Activated CD4-positive, alpha-beta T cell treated with anti-CD3 and anti-CD28 coated beads, Interleukin-2, amount 10 ng/mL, durations not matched to agents 24 days and 14 days (primary cell): ENCODE measurements at regions not wholly inside any gene's neighbourhood (a gene's known extent, or its start where the extent isn't known, plus 50 kb on each side); places are given as distances from the start of the nearest gene placed in this dataset.

ENCODE experiments used
- DNase-seq: peaks from one replicate; pipeline ENCODE4 v3.0.0; 2022
- H3K27ac Mint-ChIP-seq: one replicate; pipeline ENCODE4 v1.8.0; 2022; ENCODE audit warnings: mild to moderate bottlenecking, mixed read lengths
- H3K27me3 Mint-ChIP-seq: one replicate; pipeline ENCODE4 v1.8.0; 2022; ENCODE audit warnings: mixed read lengths
- H3K36me3 Mint-ChIP-seq: one replicate; pipeline ENCODE4 v1.8.0; 2022; ENCODE audit warnings: low read depth, mild to moderate bottlenecking, mixed read lengths
- H3K4me1 Mint-ChIP-seq: one replicate; pipeline ENCODE4 v1.8.0; 2021; ENCODE audit warnings: mixed read lengths
- H3K4me3 Mint-ChIP-seq: one replicate; pipeline ENCODE4 v1.8.0; 2022; ENCODE audit warnings: mild to moderate bottlenecking, moderate library complexity, mixed read lengths
- H3K9me3 Mint-ChIP-seq: one replicate; pipeline ENCODE4 v1.8.0; 2021; ENCODE audit warnings: mixed read lengths
- intact Hi-C: fragments of 100-400 bp; cut with micrococcal nuclease; formaldehyde crosslinking; loops from one replicate; pipeline ENCODE4 v1.15.1; 2023

GRCh38 chr21:16033193-16033592, 303.4 kb downstream of the USP25 start:
- H3K27me3 Mint-ChIP-seq = no peaks in the 10 kb centered on the region
- no peaks in the 10 kb centered on the region for H3K4me1 Mint-ChIP-seq
- no peaks in the 10 kb centered on the region for H3K36me3 Mint-ChIP-seq
- intact Hi-C loops = no loop called here
- no peaks in the 10 kb centered on the region for H3K9me3 Mint-ChIP-seq
- no peak overlapping the region for H3K27ac Mint-ChIP-seq
- no peak for DNase-seq
- no peak overlapping the region for H3K4me3 Mint-ChIP-seq

GRCh38 chr21:16034446-16035190, 304.8 kb downstream of the USP25 start:
- Mint-ChIP-seq H3K9me3 (no peaks in the 10 kb centered on the region), H3K36me3 (no peaks in the 10 kb centered on the region), H3K4me3 (no peak overlapping the region), H3K27ac (no peak overlapping the region), H3K27me3 (no peaks in the 10 kb centered on the region), H3K4me1 (no peaks in the 10 kb centered on the region)
- DNase-seq = no peak
- intact Hi-C loops = no loop called here

GRCh38 chr21:16037421-16037955, 307.7 kb downstream of the USP25 start:
- Mint-ChIP-seq H3K4me3 (no peak overlapping the region), H3K9me3 (no peaks in the 10 kb centered on the region), H3K4me1 (no peaks in the 10 kb centered on the region), H3K27ac (no peak overlapping the region), H3K36me3 (no peaks in the 10 kb centered on the region), H3K27me3 (no peaks in the 10 kb centered on the region)
- no peak for DNase-seq
- intact Hi-C loops = no loop called here

- H3K36me3 Mint-ChIP-seq = no peaks in the 10 kb centered on the region
- no peaks in the 10 kb centered on the region for H3K4me1 Mint-ChIP-seq
- DNase-seq = no peak
- H3K9me3 Mint-ChIP-seq = no peaks in the 10 kb centered on the region
- no peak overlapping the region for H3K27ac Mint-ChIP-seq
- no peak overlapping the region for H3K4me3 Mint-ChIP-seq
- intact Hi-C loops = no loop called here
- no peaks in the 10 kb centered on the region for H3K27me3 Mint-ChIP-seq
Observed at GRCh38 chr21:16040601-16041000, 310.8 kb downstream of the USP25 start.

GRCh38 chr21:16044676-16045075, 314.9 kb downstream of the USP25 start:
- Mint-ChIP-seq H3K4me1 (no peaks in the 10 kb centered on the region), H3K27ac (no peak overlapping the region), H3K27me3 (no peaks in the 10 kb centered on the region), H3K4me3 (no peak overlapping the region), H3K9me3 (no peaks in the 10 kb centered on the region), H3K36me3 (no peaks in the 10 kb centered on the region)
- no peak for DNase-seq
- intact Hi-C loops = no loop called here

- Mint-ChIP-seq H3K4me1 (no peaks in the 10 kb centered on the region), H3K9me3 (no peaks in the 10 kb centered on the region), H3K27ac (no peak overlapping the region), H3K27me3 (no peaks in the 10 kb centered on the region), H3K4me3 (no peak overlapping the region), H3K36me3 (no peaks in the 10 kb centered on the region)
- intact Hi-C loops = no loop called here
- no peak for DNase-seq
Observed at GRCh38 chr21:16046656-16047330, 317.0 kb downstream of the USP25 start.

- Mint-ChIP-seq H3K4me3 (no peak overlapping the region), H3K36me3 (no peaks in the 10 kb centered on the region), H3K9me3 (no peaks in the 10 kb centered on the region), H3K27ac (no peak overlapping the region), H3K27me3 (no peaks in the 10 kb centered on the region), H3K4me1 (no peaks in the 10 kb centered on the region)
- intact Hi-C loops = no loop called here
- no peak for DNase-seq
Observed at GRCh38 chr21:16047904-16048303, 318.1 kb downstream of the USP25 start.

- Mint-ChIP-seq H3K27ac (no peak overlapping the region), H3K4me1 (no peaks in the 10 kb centered on the region), H3K27me3 (no peaks in the 10 kb centered on the region), H3K9me3 (no peaks in the 10 kb centered on the region), H3K36me3 (no peaks in the 10 kb centered on the region), H3K4me3 (no peak overlapping the region)
- intact Hi-C loops = no loop called here
- no peak for DNase-seq
Observed at GRCh38 chr21:16055014-16055413, 325.2 kb downstream of the USP25 start.

GRCh38 chr21:16058896-16059295, 329.1 kb downstream of the USP25 start:
- intact Hi-C loops = no loop called here

GRCh38 chr21:16059981-16060380, 330.2 kb downstream of the USP25 start:
- Mint-ChIP-seq H3K27ac (no peak overlapping the region), H3K36me3 (no peaks in the 10 kb centered on the region), H3K4me1 (no peaks in the 10 kb centered on the region), H3K9me3 (no peaks in the 10 kb centered on the region), H3K4me3 (no peak overlapping the region), H3K27me3 (no peaks in the 10 kb centered on the region)
- intact Hi-C loops = no loop called here
- no peak for DNase-seq

More at GRCh38 chr21:16058896-16059295, 329.1 kb downstream of the USP25 start:
- DNase-seq = no peak
- Mint-ChIP-seq H3K9me3 (no peaks in the 10 kb centered on the region), H3K4me3 (no peak overlapping the region), H3K4me1 (no peaks in the 10 kb centered on the region), H3K27me3 (no peaks in the 10 kb centered on the region), H3K27ac (no peak overlapping the region), H3K36me3 (no peaks in the 10 kb centered on the region)

GRCh38 chr21:16061194-16061593, 331.4 kb downstream of the USP25 start:
- Mint-ChIP-seq H3K9me3 (no peaks in the 10 kb centered on the region), H3K27me3 (no peaks in the 10 kb centered on the region), H3K4me3 (no peak overlapping the region), H3K36me3 (no peaks in the 10 kb centered on the region), H3K27ac (no peak overlapping the region), H3K4me1 (no peaks in the 10 kb centered on the region)
- no peak for DNase-seq
- intact Hi-C loops = no loop called here

- H3K27me3 Mint-ChIP-seq = no peaks in the 10 kb centered on the region
- H3K9me3 Mint-ChIP-seq = no peaks in the 10 kb centered on the region
- no peak overlapping the region for H3K4me3 Mint-ChIP-seq
- H3K27ac Mint-ChIP-seq = no peak overlapping the region
- DNase-seq = no peak
- no peaks in the 10 kb centered on the region for H3K4me1 Mint-ChIP-seq
- intact Hi-C loops = no loop called here
- no peaks in the 10 kb centered on the region for H3K36me3 Mint-ChIP-seq
Observed at GRCh38 chr21:16069178-16070112, 339.7 kb downstream of the USP25 start.

GRCh38 chr21:16070207-16070651, 340.4 kb downstream of the USP25 start:
- Mint-ChIP-seq H3K9me3 (no peaks in the 10 kb centered on the region), H3K27me3 (no peaks in the 10 kb centered on the region), H3K4me3 (no peak overlapping the region), H3K4me1 (no peaks in the 10 kb centered on the region), H3K27ac (no peak overlapping the region), H3K36me3 (no peaks in the 10 kb centered on the region)
- intact Hi-C loops = no loop called here
- DNase-seq = no peak

GRCh38 chr21:16071092-16071491, 341.3 kb downstream of the USP25 start:
- Mint-ChIP-seq H3K9me3 (no peaks in the 10 kb centered on the region), H3K36me3 (no peaks in the 10 kb centered on the region), H3K4me3 (no peak overlapping the region), H3K4me1 (no peaks in the 10 kb centered on the region), H3K27me3 (no peaks in the 10 kb centered on the region), H3K27ac (no peak overlapping the region)
- intact Hi-C loops = no loop called here
- no peak for DNase-seq
